M059J (cell line): ENCODE measurements at regions not wholly inside any gene's neighbourhood (a gene's known extent, or its start where the extent isn't known, plus 50 kb on each side); places are given as distances from the start of the nearest gene placed in this dataset.

Experiments
- DNase-seq: peaks from one replicate; pipeline ENCODE4 v3.0.0-alpha.2; 2012; ENCODE audit warnings: low read depth

DNA sequence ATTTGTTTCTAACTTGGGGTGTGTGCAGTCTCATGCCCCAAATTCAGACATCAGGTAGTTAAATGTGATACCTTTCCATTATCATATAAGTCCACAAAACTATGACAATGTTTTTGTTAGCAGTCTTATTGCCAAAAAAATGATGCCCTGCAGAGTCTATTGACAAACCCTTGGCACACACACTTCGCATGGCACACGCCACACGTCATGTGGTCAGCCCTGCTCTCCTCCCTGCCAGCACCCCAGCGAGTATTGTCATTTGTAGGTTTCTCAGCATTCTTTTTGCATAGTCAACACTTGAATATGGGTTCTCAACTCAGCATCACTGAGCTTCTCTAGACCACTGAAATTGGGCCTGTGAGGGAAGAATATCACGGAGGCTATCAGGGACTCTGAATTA is 356.0 kb downstream of the INHBA start:
- no peak for DNase-seq

DNA sequence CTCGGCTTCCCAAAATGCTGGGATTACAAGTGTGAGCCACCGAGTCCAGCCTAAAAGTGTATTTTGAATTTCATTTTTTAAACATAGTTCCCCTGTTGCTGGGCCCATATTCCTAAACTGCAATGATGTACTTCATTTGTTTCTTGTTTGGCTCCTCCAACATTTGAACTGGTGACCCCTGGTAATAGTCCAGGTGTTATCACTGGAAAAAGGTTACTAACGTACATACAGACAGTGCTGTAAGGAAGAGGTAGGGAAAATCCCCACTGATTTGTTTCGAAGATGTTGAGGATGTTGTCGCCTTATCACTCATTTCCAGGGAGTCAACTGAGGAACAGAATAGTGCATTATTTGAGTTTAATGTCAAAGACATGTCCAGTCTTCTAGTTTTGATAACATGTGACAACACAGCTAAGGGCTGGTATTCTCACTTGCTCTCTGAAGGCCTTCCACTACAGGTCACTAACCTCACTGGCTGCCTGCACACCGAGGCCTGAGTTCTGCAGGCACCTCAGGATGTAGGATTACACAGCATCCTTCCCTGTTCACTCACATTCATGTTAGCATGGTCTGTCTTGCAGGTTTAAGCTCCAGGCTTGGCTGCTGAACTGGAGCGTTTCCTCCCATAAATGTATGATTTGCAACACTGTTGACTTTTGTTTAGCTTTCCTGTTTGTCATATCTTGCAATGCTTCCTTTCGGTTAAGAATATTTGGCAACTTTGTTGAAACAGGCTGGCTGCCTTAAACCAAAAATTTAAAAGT is 362.8 kb downstream of the INHBA start:
- no peak for DNase-seq

DNA sequence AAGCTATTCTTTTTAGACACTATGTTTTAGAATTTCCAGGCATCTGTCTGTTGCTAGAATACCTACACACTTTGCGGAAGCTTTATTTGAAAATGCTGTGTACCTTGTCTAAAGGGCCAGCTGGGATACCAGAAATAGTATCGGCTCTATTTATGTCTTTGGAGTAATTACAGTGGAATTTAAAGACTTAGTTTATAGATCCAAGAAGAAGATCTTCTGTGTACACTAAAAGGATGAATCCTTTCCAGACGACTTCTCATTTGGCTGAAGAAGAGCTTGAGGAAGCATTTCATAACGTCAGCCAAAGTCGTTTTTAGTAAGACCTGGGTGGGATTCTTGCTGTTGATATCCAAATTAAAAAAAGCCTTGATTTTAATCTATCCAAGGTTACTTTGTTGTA is 365.9 kb downstream of the INHBA start:
- no peak for DNase-seq

DNA sequence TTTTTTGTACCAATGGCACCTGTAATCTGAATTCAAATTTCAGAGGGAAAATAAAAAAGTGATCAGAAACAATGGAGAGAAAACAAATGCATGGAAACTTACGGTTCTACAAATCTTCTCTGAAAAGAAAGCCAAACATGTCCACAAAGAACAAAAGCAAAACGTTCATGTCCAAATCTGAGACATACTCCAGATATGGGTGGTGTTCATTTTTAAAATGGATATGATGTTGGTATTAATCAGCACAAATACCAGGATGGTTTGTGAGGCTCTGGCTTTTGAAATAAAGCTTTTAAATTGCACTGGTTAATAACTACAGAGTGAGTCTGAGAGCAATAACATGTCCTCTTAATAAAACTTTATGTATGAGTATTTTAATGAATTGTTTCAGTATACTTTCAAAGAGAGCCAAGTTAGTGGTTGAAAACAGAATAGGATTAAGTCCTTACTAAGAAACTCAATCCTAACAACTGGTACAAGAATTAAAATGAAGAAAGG is 366.4 kb downstream of the INHBA start:
- no peak for DNase-seq

DNA sequence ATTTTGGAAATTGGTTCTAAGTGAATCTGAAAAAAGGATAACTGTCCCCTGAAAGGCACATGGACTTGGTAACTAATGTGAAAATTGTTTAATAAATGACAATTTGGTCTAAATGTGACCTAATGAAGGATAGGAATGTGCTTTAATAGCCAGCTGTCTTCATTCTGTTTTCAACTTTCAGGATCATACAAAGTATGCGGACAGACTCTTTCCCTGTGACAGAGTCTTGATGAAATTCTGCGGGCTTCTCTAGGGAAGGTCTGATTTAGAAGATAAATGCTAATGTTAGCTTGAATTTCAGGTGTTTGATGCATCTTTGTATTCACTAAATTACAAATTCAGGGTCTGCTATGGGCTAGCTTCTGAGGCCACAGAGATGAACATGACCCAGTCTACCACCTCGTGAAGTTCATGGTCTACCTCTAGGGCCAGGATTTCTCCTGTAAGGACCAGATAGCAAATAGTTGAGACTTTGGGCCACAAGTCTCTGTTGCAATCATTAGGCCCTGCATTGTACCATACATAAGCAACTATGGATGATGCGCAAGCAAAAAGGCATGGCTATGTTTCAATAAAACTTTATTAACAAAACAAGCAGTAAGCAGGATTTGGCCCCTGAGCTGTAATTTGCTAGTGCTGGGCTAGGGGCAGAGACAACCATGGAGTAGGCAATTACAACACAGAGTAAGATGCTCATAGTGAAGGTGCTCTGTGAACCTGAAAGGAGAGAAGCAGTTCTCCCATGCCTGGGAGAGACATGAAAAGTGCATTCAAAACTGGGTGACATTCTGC is 368.6 kb downstream of the INHBA start:
- no peak for DNase-seq

DNA sequence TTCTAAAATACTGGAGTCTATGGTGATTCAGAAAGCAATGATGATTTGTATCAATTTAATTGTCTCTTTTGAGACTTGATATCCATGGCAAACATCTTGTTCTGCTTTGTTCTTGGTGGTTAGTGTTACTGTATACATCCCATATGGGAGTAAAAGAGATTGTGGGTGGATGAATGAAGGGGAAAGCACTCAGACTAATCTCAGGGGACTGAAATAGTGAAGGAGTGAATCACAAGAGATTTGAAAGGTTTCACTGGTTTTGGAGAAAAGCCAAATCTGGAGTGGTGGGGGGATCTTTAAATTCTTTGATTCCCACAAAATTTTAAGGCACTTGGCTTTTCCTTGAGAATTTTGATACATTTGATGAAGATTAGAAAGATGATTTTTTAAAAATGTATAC is 369.4 kb downstream of the INHBA start:
- DNase-seq: peak; percentile 66

DNA sequence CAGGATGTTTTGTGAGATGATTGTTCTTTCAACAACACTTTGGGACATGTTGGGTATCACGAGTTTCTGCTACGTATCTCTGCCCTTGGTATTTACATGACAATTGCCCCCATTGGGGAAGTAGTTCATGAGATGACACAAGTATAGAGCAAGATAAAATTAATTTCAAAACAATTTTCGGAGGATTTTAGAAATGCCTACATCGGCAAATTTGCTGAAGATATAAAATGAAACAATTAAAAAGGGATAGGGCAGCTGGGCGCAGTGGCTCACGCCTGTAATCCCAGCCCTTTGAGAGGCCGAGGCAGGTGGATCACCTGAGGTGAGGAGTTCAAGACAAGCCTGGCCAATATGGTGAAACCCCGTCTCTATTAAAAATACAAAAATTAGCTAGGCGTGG is 371.7 kb downstream of the INHBA start:
- no peak for DNase-seq

DNA sequence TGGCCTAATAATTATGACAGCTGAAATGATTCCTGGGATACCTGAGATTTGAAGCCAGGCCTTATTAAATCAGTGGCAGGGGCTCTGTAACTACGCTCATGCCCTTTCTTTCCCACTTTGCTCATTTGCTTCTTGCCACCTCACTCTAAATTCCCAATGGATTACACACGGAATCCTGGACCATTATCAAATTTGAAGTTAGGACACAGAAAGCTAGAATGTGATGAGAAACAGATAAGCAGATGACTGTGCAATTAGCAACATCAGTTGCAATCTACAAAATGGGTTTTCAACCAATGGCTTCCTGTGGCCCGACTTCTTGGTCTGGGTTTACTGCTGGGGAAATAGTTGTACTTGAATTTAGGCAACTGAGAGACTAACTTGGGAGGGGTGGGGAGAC is 374.3 kb downstream of the INHBA start:
- peak; percentile 38 for DNase-seq

DNA sequence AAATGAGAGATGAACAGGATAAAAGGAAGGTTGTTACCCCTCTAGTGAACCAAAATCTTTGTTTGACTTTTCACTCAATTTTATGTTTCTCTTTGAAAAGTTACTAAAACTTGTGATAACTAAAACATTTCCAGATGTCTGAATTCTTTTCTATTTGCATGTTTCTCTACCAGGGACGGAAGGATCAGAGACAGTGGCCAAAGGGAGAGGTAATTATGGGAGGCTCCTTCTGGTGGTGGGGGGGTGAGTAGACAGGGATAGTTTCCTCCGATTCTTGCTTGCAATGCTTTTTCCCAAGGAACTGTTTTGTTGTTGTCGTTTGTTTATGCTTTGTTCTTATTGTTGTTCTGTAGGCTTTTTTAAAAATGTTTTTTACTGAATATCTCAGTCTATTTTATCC is 374.8 kb downstream of the INHBA start:
- no peak for DNase-seq

DNA sequence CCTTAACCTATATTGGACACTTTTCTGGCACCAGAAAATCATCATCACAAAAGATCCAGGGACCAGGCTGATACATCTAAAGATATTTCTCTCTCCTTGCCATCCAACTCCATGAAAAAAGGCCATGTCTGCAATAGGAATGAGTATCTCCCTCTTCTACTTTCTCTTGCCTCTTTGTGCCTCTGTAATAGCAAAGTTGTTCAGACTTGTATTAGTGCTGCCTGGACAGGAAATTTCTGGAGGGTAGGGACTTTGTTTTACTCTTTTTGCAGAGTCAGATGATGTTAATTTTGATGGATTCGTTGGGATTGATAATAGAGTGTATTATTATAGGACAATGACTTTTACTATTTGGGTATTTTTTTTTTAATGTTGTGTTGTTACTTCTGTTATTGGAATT is 376.3 kb downstream of the INHBA start:
- no peak for DNase-seq

DNA sequence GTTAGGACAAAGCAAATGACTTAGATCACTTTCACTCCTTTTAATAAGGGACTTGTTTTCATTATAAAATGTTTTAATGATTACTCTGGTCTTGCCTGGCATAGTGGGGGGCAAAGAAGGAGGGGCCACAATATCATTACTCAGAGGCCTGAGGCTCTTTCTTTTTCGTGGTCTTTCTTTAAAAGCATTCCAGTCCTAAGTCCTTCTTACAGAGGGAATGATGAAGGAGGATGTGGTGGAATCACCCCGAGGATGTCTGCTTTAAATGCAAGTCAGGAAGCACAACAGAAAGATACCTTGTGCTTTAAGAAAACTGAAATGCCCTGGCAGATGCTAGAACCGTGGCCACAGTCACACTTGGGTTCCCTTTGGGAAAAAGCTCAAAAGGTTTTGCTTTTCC is 379.1 kb downstream of the INHBA start:
- DNase-seq: peak; percentile 75

DNA sequence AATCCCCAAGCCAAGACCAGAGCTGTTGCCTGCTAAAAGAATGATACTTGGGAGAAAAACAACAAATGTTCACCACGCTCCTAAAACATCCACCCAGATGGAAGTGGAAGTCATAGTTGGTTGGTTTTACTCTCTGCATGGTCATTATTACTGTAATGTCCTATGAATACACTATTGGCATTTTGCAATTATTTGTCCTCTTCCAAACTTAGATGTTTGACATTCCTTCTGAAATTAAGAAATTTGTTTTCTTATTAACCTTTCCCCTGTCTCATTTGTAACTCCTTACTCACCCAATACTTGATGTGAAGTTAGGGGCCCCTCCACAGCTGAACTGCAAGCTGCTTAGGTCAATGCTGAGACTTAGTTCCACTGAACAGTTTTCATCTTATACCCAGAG is 383.3 kb downstream of the INHBA start:
- no peak for DNase-seq

DNA sequence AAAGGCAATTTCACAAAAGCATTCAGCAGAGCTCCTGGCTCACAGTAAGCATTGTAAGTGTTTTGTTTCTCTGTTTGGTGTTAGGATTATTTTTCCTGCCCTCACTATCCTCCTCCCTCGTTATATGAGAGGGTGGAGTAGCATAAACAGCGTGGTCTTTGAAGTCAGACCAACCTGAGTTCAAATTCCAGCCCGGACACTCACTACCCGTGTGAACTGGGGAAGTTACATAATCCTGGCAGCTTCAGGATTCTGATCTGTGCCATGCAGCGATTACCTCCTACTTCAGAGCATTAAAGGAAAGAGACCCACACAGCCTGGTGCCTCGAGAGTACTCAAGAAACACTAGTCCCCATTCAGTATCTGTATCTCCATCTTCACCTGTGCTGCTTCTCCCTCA is 386.5 kb downstream of the INHBA start:
- DNase-seq: peak; percentile 12

DNA sequence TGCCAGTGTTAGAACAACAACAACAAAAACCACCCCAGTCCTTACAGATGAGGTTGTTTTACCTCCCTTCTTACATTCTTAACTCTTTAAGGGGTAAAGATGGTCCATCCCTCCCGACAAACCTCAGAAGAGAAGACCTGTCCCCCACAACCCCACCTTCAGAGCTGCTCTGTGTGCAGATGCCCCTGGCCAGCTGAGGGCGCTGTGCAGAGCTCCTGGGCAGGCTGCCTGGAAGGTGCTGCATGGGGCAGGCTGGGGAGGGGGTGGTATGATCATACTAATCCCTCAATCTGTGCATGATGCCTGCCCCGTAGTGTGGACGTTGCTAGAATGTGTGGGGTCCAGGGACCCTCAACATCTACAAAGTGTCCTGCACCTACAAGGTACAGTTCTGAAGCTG is 387.1 kb downstream of the INHBA start:
- DNase-seq: no peak

DNA sequence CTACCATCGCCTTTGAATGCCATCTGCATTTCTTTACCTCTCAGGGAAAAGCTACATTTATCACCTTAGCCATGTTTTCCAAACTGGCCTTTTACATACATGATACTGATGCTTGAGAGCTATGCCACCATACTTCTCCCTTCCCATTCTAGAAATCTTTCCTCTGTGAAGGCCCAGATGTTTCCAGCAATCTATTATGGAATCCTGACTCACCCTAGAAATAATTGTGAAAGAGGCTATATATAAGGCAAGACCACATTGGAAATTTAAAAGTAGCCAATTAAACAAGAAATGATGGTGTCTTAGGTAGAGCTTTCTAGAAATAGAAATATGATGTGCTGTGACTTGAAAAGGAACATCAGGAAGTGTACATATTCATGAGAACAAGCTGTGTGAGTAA is 389.7 kb downstream of the INHBA start:
- no peak for DNase-seq

DNA sequence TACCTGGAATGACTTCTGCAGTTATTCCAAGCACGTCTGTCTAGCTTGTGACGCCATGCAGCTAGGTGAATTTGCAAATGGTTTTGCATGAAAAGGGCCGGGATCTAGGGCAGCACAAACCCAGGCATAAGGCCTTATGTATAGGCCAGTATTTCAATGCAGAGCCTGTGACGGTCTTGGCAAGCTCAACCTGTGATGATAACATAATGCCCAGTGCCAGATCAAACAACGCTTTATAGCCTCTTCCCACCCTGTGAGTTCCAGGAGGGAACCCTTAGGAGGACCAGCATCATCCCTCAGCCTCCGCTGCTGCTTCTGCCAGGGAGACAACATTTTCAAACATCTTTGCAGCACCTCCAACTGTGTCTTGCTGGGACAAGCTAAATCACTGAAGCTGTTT is 390.7 kb downstream of the INHBA start:
- no peak for DNase-seq

DNA sequence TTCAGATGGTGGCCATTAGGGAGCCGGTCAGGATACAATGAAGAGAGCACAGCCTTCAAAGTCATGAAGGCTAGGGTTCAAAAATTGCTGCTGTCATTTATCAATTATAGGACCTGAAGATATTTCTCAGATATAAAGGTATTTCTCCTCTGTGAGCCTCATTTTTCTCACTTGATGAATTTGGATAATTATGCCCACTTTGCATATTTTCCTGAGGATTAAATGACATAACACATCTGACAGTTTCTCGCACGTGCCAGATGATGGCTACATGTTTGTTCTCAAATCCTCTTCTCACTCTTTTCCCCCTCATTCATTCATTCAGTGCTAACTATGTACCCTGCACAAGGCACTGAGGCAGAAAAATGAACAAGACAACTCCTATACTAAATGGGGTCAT is 391.6 kb downstream of the INHBA start:
- DNase-seq: no peak

DNA sequence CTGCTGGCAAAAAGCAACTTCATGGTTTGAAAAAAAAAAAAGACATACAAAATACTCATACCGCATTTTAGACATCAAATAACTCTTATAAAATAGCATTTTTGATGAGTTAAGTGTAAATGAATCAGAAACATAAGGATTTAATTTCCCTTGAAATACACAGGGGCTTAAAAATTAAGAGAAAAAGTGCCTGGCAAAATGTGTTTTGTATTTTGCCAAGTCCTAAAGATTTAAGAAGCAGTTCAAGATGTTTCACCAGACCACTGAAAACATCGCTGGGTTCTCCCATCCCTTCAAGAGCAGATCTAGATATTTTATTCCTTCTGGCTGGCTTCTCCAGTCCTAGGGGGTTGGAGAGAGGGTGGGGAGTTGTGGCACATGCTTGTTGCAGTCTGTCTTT is 396.4 kb downstream of the INHBA start:
- DNase-seq: no peak

DNA sequence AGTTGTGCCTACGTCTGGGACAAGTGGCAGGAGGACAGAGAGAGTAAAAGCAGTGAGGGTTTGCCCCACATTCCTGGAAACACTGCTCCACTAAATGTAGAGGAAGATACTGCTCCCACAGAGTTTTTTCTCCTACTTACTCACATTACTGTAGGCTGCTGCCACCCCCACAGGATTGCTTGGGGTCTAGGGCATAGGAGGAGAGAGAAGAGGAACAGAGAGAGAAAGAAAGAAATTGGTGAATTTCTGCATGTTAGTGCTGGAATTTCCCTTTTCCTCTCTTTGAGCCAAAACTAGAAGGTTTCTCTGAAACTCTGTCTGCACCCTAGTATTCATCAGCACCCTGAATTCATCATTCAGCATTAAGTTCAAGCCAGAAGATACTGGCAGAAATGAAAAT is 397.9 kb downstream of the INHBA start:
- no peak for DNase-seq

DNA sequence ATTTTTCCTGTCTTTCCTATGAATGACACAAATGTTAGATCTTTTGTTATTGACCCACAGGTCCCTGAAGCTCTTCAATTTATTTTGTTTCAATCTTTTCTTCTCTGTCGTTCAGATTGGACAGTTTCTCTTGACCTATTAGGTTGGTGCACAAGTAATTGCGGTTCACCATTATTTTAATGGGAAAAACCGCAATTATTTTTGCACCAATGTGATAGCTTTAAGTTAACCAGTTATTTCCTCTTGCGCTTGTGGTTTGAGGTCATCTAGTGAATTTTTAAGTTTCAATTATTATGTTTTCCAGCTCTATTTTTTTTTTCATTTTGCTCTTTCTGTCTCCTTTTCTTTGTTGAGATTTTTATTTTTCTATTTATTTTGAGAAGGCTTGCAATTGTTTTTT is 399.2 kb downstream of the INHBA start:
- no peak for DNase-seq

DNA sequence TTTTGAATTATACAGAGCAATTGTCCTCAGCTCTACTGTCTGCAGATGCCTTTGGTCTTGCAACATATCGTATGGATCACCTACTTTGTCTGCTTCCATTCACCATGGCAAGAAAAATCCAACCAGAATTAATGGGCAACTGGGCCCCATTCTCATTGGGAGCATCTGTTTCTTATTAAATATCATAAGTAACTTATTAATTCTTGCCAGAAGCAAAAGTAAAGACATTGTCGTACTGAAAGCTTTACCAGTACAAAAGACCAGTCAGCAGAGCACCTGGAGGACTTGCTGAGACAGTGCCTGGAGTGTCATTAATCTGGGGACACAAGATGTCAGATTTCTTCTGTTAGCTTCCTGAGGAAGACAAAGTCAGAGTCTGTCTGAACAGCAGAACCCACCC is 404.5 kb downstream of the INHBA start:
- DNase-seq: no peak

DNA sequence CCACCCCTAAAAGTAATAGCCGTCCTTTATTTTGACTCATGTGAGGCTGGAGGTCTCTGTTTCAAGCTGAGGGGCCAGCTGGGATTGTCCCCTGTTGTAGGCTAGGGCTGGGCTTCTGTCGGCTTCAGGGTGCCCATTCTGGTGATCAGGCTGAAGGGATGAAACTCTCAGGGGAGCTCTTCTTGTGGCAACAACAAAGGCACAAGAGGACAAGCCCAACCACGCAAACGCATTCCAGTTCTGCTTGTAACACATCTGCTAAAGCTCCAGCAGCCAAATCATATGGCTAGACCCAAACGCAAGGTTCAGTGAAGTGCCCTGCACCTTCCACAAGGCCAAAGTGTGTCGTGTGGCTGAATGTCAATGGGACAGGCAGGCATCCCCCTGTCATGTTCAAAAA is 405.7 kb downstream of the INHBA start:
- DNase-seq: no peak

DNA sequence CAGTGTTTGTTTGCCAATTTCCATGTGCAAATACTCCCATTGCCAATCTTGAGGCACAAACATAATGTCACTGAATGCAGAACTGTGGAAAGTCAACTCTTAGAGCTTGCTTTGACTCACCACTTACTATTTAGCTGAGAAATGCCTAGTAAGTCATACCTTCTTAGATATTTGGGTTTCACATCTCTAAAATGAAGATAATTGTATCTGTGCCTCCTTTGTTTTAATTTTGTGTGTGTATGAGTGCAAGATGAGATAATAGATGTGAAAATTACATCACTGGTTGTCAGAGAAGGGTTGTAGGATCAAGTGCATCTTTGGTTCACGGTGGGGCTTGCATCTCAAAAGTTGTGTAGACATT is 407.5 kb downstream of the INHBA start:
- no peak for DNase-seq
